ENCODE measurements at regions not wholly inside any gene's neighbourhood (a gene's known extent, or its start where the extent isn't known, plus 50 kb on each side); places are given as distances from the start of the nearest gene placed in this dataset.

GRCh38 chr5:159765760-159766517 lies 150.3 kb upstream of the ADRA1B start:
- no peak for TF ChIP-seq POLR2AphosphoS5 (IDR thresholded peaks at IDR 0.05)
- TF ChIP-seq, protein P1, sequence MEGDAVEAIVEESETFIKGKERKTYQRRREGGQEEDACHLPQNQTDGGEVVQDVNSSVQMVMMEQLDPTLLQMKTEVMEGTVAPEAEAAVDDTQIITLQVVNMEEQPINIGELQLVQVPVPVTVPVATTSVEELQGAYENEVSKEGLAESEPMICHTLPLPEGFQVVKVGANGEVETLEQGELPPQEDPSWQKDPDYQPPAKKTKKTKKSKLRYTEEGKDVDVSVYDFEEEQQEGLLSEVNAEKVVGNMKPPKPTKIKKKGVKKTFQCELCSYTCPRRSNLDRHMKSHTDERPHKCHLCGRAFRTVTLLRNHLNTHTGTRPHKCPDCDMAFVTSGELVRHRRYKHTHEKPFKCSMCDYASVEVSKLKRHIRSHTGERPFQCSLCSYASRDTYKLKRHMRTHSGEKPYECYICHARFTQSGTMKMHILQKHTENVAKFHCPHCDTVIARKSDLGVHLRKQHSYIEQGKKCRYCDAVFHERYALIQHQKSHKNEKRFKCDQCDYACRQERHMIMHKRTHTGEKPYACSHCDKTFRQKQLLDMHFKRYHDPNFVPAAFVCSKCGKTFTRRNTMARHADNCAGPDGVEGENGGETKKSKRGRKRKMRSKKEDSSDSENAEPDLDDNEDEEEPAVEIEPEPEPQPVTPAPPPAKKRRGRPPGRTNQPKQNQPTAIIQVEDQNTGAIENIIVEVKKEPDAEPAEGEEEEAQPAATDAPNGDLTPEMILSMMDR (IDR thresholded peaks at IDR 0.05): no peak
- no peak for TF ChIP-seq POLR2A (IDR thresholded peaks at IDR 0.05)
- DNase-seq (ENCODE audit: low spot score in 2 of 2): no peak
- H3K36me3 ChIP-seq: no peaks in the 10 kb centered on the region
- no peak overlapping the region for H3K27ac ChIP-seq
- intact Hi-C loops (cut with DNase I; ENCODE audit: low total_unique reads): loop anchor here (5.0 kb wide), 1 partner anchor 1124 kb away; no protein-coding TSS in a partner anchor
- no peaks in the 10 kb centered on the region for H3K9me3 ChIP-seq
- no peaks in the 10 kb centered on the region for H3K27me3 ChIP-seq
- no peak overlapping the region for H3K4me3 ChIP-seq
- H3K4me1 ChIP-seq: no peaks in the 10 kb centered on the region

- DNase-seq (ENCODE audit: low spot score in 2 of 2): no peak
- Histone ChIP-seq H3K27me3 (no peaks in the 10 kb centered on the region), H3K36me3 (no peaks in the 10 kb centered on the region), H3K4me1 (peaks cover 0 to 4% of the 10 kb centered on the region in 2 donors), H3K4me3 (no peak overlapping the region), H3K9me3 (no peaks in the 10 kb centered on the region), H3K27ac (no peak overlapping the region)
- intact Hi-C loops (cut with DNase I; ENCODE audit: low total_unique reads): loop anchor here (5.0 kb wide), 1 partner anchor 1126 kb away; no protein-coding TSS in a partner anchor
- TF ChIP-seq POLR2A (IDR thresholded peaks at IDR 0.05) (no peak), POLR2AphosphoS5 (IDR thresholded peaks at IDR 0.05) (no peak)
- TF ChIP-seq, protein P1 (IDR thresholded peaks at IDR 0.05): no peak
Observed at GRCh38 chr5:159768243-159768642, 148.0 kb upstream of the ADRA1B start.

GRCh38 chr5:159772698-159773061 lies 143.6 kb upstream of the ADRA1B start:
- Histone ChIP-seq H3K27me3 (peaks cover 0 to 15% of the 10 kb centered on the region in 2 donors), H3K27ac (no peak overlapping the region), H3K36me3 (no peaks in the 10 kb centered on the region), H3K4me3 (peak overlapping the region in 2 of 3 donors; percentile 42 to 65), H3K4me1 (peaks cover 0 to 4% of the 10 kb centered on the region in 2 donors), H3K9me3 (no peaks in the 10 kb centered on the region)
- intact Hi-C loops (cut with DNase I; ENCODE audit: low total_unique reads): no loop called here
- DNase-seq (ENCODE audit: low spot score in 2 of 2): no peak
- TF ChIP-seq POLR2AphosphoS5 (IDR thresholded peaks at IDR 0.05) (no peak), POLR2A (IDR thresholded peaks at IDR 0.05) (no peak)
- TF ChIP-seq, protein P1 (IDR thresholded peaks at IDR 0.05): no peak

DNA sequence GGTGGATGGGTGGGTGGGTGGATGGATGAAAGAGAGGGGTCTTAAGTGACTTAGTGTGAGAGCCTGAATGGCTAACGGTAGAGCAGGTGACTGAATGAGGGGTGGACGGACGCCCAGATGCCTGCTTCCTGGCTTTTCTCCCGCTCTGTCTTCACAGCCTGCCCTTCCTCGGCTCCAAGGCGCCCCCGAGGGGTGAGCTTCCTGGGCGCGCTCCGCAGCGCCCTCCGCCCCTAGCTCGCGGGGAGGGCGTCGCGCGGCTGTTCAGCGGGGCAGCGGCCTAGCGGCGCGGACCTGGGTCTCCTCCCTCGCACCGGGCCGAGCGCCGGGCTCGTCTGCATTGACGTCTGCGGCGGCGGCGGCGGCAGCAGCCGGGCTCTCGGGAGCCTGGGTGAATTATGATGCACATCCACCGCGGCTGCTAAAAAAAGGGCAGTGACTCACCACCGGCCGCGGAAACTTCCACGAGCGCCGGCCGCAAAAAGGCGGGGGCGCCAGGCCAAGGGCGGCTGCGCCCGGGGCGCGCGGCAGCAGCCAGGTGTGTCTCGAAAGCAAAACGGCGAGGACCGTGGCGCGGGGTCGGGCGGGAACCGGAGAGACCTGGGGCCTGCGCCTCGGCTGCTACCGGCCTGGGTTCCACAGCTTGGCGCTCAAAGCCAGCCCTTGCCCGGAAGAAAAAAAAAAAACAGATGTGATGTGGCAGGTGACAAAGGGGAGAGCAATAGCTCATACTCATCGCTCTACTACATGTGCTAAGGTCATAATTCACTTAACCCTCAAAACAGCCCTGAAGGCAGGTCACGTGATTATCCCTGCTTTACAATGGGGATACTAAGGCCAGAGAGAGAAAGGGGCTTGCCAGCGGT lies 143.0 kb upstream of the ADRA1B start:
- DNase-seq (ENCODE audit: low spot score in 2 of 2): peak; percentile 46 to 54
- peak overlapping the region; percentile 37 to 65 (median 42) for H3K4me3 ChIP-seq
- intact Hi-C loops (cut with DNase I; ENCODE audit: low total_unique reads): no loop called here
- no peaks in the 10 kb centered on the region for H3K36me3 ChIP-seq
- no peaks in the 10 kb centered on the region for H3K9me3 ChIP-seq
- peaks cover 0 to 4% of the 10 kb centered on the region in 2 donors for H3K4me1 ChIP-seq
- peaks cover 0 to 15% of the 10 kb centered on the region in 2 donors for H3K27me3 ChIP-seq
- TF ChIP-seq POLR2A (IDR thresholded peaks at IDR 0.05) (no peak), POLR2AphosphoS5 (IDR thresholded peaks at IDR 0.05) (peak in 1 of 3 donors; percentile 27)
- TF ChIP-seq, protein P1 (IDR thresholded peaks at IDR 0.05): no peak
- no peak overlapping the region for H3K27ac ChIP-seq

Measured in breast epithelium (tissue), 4 donors.